CD4-positive, alpha-beta T cell treated with Interferon gamma for 1 hour (primary cell): ENCODE measurements at regions not wholly inside any gene's neighbourhood (a gene's known extent, or its start where the extent isn't known, plus 50 kb on each side); places are given as distances from the start of the nearest gene placed in this dataset.

Experiments
- DNase-seq: peaks from one replicate; pipeline ENCODE4 v3.0.0-alpha.2; 2020

GRCh38 chr11:59302991-59303390 is 55.7 kb upstream of the OR5AN1 start:
- no peak for DNase-seq

- no peak for DNase-seq
Observed at GRCh38 chr11:59295435-59295834, 63.3 kb upstream of the OR5AN1 start.

GRCh38 chr11:59292611-59293010 is 66.1 kb upstream of the OR5AN1 start:
- no peak for DNase-seq

GRCh38 chr11:59291228-59291627 is 67.5 kb upstream of the OR5AN1 start:
- no peak for DNase-seq

- no peak for DNase-seq
Observed at GRCh38 chr11:59289356-59290181, 69.1 kb upstream of the OR5AN1 start.

GRCh38 chr11:59285716-59286260 is 72.9 kb upstream of the OR5AN1 start:
- no peak for DNase-seq

GRCh38 chr11:59284773-59285129 is 72.0 kb upstream of the MPEG1 start:
- no peak for DNase-seq

GRCh38 chr11:59283825-59284772 is 71.4 kb upstream of the MPEG1 start:
- peak; percentile 62 for DNase-seq

GRCh38 chr11:59283311-59283710 is 70.6 kb upstream of the MPEG1 start:
- no peak for DNase-seq

GRCh38 chr11:59281177-59281576 is 68.5 kb upstream of the MPEG1 start:
- no peak for DNase-seq

GRCh38 chr11:59273373-59273841 is 60.7 kb upstream of the MPEG1 start:
- peak; percentile 53 for DNase-seq

- no peak for DNase-seq
Observed at GRCh38 chr11:59272771-59273372, 60.1 kb upstream of the MPEG1 start.

- DNase-seq: no peak
Observed at GRCh38 chr11:59271811-59272327, 59.1 kb upstream of the MPEG1 start.

GRCh38 chr11:59271247-59271755 is 58.6 kb upstream of the MPEG1 start:
- DNase-seq: no peak

- no peak for DNase-seq
Observed at GRCh38 chr11:59267736-59268475, 55.2 kb upstream of the MPEG1 start.

GRCh38 chr11:59267196-59267595 is 54.5 kb upstream of the MPEG1 start:
- DNase-seq: no peak

GRCh38 chr11:59266491-59266890 is 53.8 kb upstream of the MPEG1 start:
- no peak for DNase-seq

- DNase-seq: no peak
Observed at GRCh38 chr11:59265735-59266134, 53.0 kb upstream of the MPEG1 start.

- DNase-seq: no peak
Observed at GRCh38 chr11:59264736-59265135, 52.0 kb upstream of the MPEG1 start.

- DNase-seq: peak; percentile 52
Observed at GRCh38 chr11:59263225-59263894, 50.6 kb upstream of the MPEG1 start.
